Suppressor macrophage treated with lipopolysaccharide for 4 hours (primary cell): ENCODE measurements at regions not wholly inside any gene's neighbourhood (a gene's known extent, or its start where the extent isn't known, plus 50 kb on each side); places are given as distances from the start of the nearest gene placed in this dataset.
"Not testable (repeated sequence)": the region's sequence is repeated elsewhere in the genome, so short reads cannot be mapped to it uniquely, and the experiment has no call there.

Experiments used
- DNase-seq: peaks from one replicate; pipeline ENCODE4 v3.0.0-alpha.2; 2020

- DNase-seq, result no peak
These were observed 189.6 kb upstream of the PTGFR start for GRCh38 chr1:78301141-78301540.

DNA sequence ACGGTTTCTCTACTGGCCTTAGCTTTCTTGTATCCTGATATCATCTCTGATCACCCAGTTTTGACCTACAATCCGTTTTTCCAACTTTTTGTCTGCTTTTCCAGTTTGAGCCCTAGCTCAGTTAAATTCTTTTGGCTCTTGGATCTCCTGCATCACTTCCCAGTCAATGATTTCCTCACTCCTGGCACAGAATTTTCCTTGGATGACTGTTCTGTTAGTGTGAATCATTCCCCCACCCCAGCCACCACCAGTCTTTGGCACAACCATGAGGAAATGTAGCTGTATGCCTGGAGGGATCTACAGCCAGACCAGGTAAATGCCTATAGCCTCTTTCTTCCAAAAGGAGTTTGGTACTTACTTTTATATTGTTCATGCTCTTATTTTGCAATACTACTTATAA, 187.2 kb upstream of the PTGFR start:
- no peak for DNase-seq

- no peak for DNase-seq
These were observed 186.4 kb upstream of the PTGFR start for GRCh38 chr1:78304341-78304740.

- no peak for DNase-seq
These were observed 186.0 kb upstream of the PTGFR start for GRCh38 chr1:78304761-78305160.

DNA sequence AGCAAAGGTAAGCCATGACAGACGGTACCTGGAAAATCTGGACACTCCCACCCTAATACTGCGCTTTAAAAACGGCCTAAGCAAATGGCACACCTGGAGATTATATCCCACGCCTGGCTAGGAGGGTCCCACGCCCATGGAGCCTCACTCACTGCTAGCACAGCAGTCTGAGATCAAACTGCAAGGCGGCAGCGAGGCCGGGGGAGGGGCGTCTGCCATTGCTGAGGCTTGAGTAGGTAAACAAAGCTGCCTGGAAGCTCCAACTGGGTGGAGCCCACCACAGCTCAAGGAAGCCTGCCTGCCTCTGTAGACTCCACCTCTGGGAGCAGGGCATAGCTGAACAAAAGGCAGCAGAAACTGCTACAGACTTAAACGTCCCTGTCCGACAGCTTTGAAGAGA, 180.5 kb upstream of the PTGFR start:
- not testable (repeated sequence) for DNase-seq

DNA sequence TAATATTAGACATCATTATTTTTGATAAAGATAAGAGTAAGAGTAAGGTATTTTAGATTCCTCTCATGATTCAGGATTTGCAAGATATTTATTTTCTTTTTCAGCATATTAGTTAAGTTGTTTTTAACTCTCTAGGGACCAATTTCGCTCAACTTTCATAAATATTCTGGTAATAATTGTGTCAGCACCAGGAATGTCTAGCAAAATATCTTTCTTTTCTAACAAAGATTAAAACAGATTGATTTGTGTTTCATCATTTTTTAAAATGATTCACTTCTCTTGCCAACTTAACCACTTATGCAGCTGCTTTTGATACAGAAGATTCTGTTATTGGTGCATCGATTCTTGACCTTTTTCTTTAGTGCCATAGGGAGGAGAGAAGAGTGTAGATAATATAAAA, 172.8 kb upstream of the PTGFR start:
- DNase-seq, result no peak

- no peak for DNase-seq
These were observed 171.2 kb upstream of the PTGFR start for GRCh38 chr1:78319603-78320002.

DNA sequence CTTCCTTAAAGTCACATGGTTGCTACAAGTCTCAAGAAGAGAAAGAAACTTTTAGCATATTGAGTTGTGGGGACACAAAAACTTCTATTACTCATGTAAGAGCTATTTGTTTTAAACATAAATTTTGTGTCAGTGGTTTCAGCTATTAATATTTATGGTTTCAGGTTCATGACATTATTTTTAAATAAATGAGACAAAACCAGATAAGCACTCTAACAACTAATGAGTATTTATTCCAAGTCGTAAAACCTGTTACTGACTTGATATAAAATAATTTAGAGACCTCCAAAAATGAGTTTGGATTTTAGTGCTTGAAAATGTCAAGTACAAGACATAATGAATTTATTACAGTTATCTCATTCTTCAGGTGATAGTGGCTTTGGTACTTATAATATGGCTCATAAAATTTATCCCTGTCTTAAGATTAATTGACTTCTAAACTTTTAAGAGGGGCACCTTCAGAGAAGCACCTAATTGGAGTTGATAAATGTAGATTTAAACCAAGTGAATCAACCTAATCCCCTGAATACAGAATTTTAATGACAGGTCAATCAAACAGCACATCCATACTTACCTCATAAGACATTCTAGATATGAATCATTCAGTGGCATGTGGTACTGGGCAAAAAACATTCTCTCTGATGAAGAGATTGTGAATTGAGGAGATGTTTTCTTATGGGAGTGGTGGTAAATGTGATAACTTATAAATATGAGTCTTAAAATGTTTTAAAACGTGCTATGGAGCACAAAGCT, 167.7 kb upstream of the PTGFR start:
- DNase-seq, result no peak

GRCh38 chr1:78325293-78325692, 165.5 kb upstream of the PTGFR start:
- DNase-seq, result no peak

GRCh38 chr1:78329475-78329874, 161.3 kb upstream of the PTGFR start:
- DNase-seq, result no peak

DNA sequence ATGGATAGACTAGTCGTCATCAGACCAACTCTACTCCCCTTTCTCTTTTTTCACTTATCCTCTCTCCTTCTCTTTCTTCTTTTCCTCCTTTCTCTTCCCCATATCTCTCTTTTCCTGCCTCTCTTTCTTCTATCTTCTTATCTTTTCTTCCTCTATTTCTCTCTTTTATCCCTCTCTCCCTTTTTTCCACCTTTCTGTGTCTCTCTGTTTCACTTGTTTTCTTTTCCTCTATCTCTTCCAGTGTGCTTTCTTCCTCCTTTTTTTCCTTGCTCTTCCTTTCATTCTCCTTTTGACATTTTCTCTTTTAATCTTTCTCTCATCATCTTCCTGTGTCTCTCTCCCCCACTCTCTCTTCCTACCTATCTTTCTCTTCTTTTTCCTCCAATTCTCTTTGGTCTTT, 159.0 kb upstream of the PTGFR start:
- DNase-seq, result no peak

DNA sequence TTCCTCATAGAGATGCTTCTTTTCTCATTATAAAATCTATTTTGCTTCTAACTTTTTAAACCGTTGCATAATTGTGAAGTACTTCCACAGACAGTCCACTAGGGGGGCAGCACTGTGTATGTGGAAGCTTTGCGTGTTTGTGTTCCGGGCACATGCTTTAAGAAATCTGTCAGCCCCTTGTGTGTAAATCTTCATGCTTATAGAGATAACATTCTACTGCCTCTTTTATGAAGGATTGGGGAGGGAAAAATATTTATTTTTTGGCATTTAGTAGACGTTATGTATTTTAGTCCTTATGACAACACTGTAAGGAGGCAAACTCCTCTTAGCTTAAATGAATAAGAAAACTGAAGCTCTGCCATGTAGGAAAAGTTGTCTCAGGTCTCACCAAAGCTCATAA, 157.3 kb upstream of the PTGFR start:
- DNase-seq, result peak; percentile 5

- DNase-seq, result no peak
These were observed 156.7 kb upstream of the PTGFR start for GRCh38 chr1:78334114-78334513.

- no peak for DNase-seq
These were observed 155.8 kb upstream of the PTGFR start for GRCh38 chr1:78334952-78335351.

DNA sequence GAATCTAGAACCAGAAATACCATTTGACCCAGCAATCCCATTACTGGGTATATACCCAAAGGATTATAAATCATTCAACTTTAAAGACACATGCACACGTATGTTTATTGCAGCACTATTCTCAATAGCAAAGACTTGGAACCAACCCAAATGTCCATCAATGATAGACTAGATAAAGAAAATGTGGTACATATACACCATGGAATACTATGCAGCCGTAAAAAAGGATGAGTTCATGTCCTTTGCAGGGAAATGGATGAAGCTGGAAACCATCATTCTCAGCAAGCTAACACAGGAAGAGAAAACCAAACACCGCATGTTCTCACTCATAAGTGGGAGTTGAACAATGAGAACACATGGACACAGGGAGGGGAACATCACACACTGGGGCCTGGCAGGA, 154.0 kb upstream of the PTGFR start:
- not testable (repeated sequence) for DNase-seq

DNA sequence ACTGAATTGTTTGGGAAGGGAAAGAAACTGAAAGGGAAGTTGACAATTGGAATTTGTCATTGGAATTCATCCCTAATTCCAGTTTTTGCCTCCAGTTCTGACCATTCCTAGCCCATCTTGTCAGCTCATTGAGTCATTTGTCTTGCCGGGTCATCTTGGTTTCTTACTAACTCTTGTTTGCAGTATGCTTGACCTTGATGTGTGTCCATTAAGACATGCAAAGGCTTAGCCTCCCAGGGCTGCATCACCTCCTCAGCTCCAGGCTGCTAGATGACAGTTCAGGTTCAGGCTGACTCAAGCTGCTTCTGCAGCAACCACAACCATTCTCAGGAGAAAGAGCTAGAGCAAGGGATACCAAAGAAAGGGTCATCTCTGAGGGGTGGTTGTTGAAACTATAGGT, 151.3 kb upstream of the PTGFR start:
- peak; percentile 0 for DNase-seq

DNA sequence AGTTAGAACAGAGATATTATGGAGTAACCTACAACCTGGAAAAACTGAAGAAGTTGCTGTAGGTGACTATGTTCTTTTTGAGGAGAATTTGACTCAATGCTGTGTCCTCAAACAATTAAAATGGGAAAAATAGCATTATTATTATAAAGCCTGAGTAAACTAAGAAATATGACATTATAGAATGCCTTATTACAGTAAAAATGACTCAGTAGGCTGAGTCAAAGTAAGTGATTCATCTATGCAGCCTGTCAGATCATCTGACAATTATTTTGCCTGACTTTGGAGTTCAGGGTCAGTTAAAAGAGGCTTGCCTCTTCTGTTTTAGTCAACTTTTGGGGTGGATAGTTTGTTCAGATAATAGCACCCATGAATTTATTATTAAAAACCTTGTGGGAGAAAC, 150.8 kb upstream of the PTGFR start:
- DNase-seq, result peak; percentile 7

DNA sequence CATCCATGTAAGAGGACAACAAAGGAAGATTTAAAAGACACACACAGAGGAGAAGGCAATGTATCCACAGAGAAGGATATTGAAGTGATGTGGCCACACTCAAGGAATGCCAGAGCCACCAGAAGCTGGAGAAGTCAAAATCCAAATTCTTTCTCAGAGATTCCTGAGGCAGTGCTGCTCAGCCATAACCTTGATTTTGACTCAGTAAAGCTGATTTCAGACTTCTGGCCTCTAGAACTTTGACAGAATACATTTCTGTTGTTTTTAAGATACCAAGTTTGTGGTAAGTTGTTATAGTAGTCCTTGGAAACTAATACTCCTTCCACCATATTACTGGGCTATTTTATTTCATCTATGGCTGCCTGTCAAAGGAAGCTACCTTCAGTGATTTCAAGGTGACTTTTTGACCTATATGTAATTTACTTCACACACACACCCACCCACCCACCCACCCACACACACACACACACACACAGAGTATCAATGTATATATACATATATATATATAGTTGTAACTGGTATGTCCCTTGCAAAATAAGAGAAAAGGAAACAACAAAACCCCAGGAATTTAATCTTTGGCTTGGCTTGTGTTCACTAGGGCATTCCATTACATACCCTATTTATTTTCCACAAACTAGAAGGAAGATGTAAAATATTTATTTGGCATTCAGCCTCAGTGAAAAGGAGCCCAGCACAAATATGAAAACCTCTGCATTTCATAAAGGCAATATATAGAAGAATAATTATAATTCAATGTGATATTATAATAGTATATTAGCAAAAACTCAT, 142.1 kb upstream of the PTGFR start:
- DNase-seq, result no peak

- DNase-seq, result no peak
These were observed 139.1 kb upstream of the PTGFR start for GRCh38 chr1:78351551-78352216.

GRCh38 chr1:78355656-78356055, 135.1 kb upstream of the PTGFR start:
- DNase-seq, result no peak

DNA sequence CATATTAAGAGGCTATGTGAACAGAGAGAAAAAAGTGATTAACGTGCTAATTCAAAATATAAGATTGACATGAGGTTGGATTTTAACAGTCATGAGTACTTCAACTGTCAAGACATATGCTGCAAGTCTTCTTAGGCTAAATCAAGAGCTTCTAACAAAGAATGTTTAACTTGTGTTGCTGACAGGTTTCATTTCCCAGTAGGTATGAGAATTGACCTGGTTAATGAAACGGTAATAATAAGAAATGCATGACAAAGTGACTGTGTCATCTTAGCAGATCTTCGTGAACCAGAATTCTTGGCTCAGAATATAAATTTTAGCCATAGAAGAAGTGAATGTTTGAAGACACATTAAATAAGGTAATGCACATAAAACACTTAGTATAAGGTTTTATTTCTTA, 132.6 kb upstream of the PTGFR start:
- DNase-seq, result no peak

DNA sequence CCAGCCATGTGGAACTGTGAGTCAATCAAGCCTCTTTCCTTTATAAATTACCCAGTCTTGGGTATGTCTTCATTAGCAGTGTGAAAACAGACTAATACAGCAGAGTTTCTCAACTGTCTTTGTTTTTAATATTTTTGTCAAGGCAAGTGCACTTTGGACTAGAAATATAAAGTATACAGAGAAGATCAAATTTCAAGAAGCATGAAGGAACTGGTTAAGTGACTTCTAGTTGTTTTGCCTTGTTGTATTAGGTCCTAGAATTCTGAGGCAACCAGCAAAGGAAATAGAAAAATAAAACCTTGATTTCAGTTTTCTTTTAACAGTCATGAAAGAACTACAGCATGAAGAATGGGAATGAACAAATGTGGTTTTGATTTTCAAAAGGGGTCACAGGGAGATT, 131.1 kb upstream of the PTGFR start:
- DNase-seq, result no peak

- DNase-seq, result no peak
These were observed 130.2 kb upstream of the PTGFR start for GRCh38 chr1:78360584-78360983.

DNA sequence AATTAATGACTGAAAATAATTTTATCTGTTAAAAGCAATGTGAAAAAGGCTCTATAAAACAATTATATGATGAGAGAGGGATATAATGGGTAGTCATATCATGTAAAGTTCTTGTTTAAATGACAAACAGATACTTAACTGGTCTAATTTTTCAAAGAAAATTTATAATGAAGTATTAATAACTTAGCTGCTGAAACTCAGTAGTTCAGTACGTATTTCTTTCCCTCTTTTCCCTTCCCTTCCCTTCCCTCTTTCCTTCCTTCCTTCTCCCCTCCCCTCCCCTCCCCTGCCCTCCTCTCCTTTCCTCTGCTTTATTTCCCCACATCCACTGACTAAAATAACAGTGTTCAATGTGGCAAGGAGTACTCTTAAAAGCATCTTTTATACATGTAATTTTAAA, 123.1 kb upstream of the PTGFR start:
- DNase-seq, result no peak
